Gastroesophageal sphincter (tissue), 3 donors: ENCODE measurements at regions not wholly inside any gene's neighbourhood (a gene's known extent, or its start where the extent isn't known, plus 50 kb on each side); places are given as distances from the start of the nearest gene placed in this dataset.

Source experiments
- CTCF ChIP-seq, 4 experiments: fragments of 200-600 bp in 2 of 4; fragments of 450-650 bp in 2 of 4; sonication (generic) in 1 of 4; IDR thresholded peaks; one replicate each; pipeline ENCODE4 v1.5.1; 2017 to 2019; ENCODE audit warnings: antibody characterized with exemption in 4 of 4, mild to moderate bottlenecking in 2 of 4, moderate library complexity in 2 of 4
- EP300 ChIP-seq: sonication (generic); formaldehyde crosslinking; IDR thresholded peaks from one replicate; pipeline ENCODE4 v1.6.1; 2017; ENCODE audit warnings: antibody characterized with exemption, mild to moderate bottlenecking
- POLR2AphosphoS5 ChIP-seq: sonication (generic); formaldehyde crosslinking; IDR thresholded peaks from one replicate; pipeline ENCODE4 v1.6.1; 2017; ENCODE audit warnings: antibody characterized with exemption

GRCh38 chr1:148354913-148355308, 128.2 kb downstream of the PPIAL4G start:
- TF ChIP-seq CTCF (IDR thresholded peaks at IDR 0.05) (no peak), POLR2AphosphoS5 (no peak), EP300 (no peak)
